Lower leg skin (tissue), 3 donors: ENCODE measurements at regions not wholly inside any gene's neighbourhood (a gene's known extent, or its start where the extent isn't known, plus 50 kb on each side); places are given as distances from the start of the nearest gene placed in this dataset.

ENCODE experiments used
- POLR2A ChIP-seq, 2 donors: fragments of 450-650 bp; IDR thresholded peaks; one replicate each; pipeline ENCODE4 v1.6.1; 2016 to 2017; ENCODE audit warnings: antibody characterized with exemption in 2 of 2, mild to moderate bottlenecking in 1 of 2, moderate library complexity in 1 of 2
- TF ChIP-seq, protein P1 (sequence below), 3 donors: fragments of 450-650 bp; IDR thresholded peaks; one replicate each; pipeline ENCODE4 v1.5.1; 2016; ENCODE audit warnings: antibody characterized with exemption in 3 of 3, mild to moderate bottlenecking in 3 of 3, moderate library complexity in 2 of 3

DNA sequence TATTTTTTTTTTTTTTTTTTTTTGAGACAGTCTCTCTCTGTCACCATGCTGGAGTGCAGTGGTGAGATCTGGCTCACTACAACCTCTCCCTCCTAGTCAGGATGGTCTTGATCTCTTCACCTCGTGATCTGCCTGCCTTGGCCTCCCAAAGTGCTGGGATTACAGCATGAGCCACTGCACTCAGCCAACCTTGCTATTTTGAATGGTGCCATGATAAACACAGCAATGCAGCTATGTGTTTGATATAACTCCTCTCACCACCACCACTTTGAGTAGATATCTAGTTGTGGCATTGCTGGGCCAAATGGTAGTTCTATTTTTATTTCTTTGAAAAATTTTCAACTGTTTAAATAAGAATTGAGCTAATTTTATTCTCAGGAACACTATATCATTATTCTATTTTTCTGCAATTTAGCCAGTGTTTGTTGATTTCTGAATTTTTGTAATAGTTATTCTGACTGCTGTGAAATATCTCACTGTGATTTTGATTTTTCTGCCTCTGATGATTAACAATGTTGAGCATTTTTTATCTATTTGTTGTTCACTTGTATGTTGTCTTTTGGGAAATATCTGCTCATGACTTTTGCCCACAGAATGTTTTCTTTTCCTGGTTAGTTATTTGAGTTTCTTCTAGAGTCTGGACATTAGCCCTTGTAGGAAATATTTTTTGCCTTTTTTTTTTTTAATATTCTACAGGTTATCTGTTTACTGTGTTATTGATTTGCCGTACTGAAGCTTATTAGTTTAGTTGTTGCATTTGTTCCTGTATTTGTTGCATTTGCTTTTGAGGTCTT, 257.5 kb upstream of the RBMY1B start:
- TF ChIP-seq, protein P1, sequence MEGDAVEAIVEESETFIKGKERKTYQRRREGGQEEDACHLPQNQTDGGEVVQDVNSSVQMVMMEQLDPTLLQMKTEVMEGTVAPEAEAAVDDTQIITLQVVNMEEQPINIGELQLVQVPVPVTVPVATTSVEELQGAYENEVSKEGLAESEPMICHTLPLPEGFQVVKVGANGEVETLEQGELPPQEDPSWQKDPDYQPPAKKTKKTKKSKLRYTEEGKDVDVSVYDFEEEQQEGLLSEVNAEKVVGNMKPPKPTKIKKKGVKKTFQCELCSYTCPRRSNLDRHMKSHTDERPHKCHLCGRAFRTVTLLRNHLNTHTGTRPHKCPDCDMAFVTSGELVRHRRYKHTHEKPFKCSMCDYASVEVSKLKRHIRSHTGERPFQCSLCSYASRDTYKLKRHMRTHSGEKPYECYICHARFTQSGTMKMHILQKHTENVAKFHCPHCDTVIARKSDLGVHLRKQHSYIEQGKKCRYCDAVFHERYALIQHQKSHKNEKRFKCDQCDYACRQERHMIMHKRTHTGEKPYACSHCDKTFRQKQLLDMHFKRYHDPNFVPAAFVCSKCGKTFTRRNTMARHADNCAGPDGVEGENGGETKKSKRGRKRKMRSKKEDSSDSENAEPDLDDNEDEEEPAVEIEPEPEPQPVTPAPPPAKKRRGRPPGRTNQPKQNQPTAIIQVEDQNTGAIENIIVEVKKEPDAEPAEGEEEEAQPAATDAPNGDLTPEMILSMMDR (IDR thresholded peaks at IDR 0.05), result no peak
- no peak for TF ChIP-seq POLR2A (IDR thresholded peaks at IDR 0.05)
